Stimulated activated naive CD8-positive, alpha-beta T cell treated with anti-CD3 and anti-CD28 coated beads, Interleukin-15, amount 100 ng/mL, for 72 hours (primary cell): ENCODE measurements at regions not wholly inside any gene's neighbourhood (a gene's known extent, or its start where the extent isn't known, plus 50 kb on each side); places are given as distances from the start of the nearest gene placed in this dataset.
"Not testable (repeated sequence)": the region's sequence is repeated elsewhere in the genome, so short reads cannot be mapped to it uniquely, and the experiment has no call there.

Source experiments
- ATAC-seq: fragments of 150-1000 bp; cut with Tn5 transposase; 2 replicates; pipeline ENCODE4 v1.10.0; 2021; ENCODE audit warnings: mild to moderate bottlenecking, moderate library complexity
- DNase-seq, 2 donors: peaks; one replicate each; pipeline ENCODE4 v3.0.0; 2021 to 2022
- H3K27ac Mint-ChIP-seq, 2 donors: one replicate each; pipeline ENCODE4 v1.8.0; 2022; ENCODE audit warnings: mild to moderate bottlenecking in 2 of 2, mixed read lengths in 2 of 2, moderate library complexity in 2 of 2
- H3K27me3 Mint-ChIP-seq: one replicate; pipeline ENCODE4 v1.8.0; 2022; ENCODE audit warnings: mixed read lengths
- H3K4me1 Mint-ChIP-seq: one replicate; pipeline ENCODE4 v1.8.0; 2022; ENCODE audit warnings: mild to moderate bottlenecking, mixed read lengths
- H3K4me3 Mint-ChIP-seq, 2 donors: one replicate each; pipeline ENCODE4 v1.8.0; 2022; ENCODE audit warnings: mild to moderate bottlenecking in 2 of 2, mixed read lengths in 2 of 2, moderate library complexity in 1 of 2
- H3K9me3 Mint-ChIP-seq, 2 donors: one replicate each; pipeline ENCODE4 v1.8.0; 2022; ENCODE audit warnings: mixed read lengths in 2 of 2

DNA sequence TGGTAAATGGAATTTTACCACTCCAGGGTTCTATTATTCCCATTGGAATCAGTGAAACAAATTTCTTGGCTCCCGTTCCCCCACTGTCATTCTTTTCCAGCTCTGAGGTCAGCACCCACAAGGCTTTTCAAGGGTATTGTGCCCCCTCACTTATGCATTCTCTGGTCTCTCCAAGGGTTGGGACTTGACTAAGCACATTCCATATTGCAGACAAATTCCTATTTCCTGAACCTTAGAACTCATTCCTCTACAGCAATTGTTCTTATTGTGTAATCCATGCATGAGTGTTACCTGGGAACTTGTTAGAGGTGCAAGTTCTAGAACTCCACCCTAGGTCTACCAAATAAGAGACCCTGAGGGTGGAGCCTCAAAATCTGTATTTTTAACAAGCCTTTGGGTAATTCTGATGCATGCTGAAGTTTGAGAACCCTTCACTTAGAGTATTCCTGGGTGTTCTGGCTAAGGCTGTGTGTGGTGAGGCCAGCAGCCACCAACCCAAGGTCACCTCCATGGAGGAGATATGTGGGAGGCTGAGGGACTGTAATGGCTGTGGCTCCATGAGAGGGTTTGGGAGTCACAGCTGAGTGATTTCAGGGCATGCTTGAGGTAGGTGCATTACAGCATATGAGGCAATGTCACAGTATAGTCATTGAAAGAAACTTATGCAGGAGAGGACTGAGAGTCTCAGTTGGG, 150.9 kb downstream of the TTC6 start:
- peaks cover 0 to 6% of the 10 kb centered on the region in 2 donors for H3K9me3 Mint-ChIP-seq
- ATAC-seq (no peak), DNase-seq (no peak)
- no peak overlapping the region for H3K27ac Mint-ChIP-seq
- no peaks in the 10 kb centered on the region for H3K27me3 Mint-ChIP-seq
- H3K4me1 Mint-ChIP-seq = no peaks in the 10 kb centered on the region
- H3K4me3 Mint-ChIP-seq = no peak overlapping the region

DNA sequence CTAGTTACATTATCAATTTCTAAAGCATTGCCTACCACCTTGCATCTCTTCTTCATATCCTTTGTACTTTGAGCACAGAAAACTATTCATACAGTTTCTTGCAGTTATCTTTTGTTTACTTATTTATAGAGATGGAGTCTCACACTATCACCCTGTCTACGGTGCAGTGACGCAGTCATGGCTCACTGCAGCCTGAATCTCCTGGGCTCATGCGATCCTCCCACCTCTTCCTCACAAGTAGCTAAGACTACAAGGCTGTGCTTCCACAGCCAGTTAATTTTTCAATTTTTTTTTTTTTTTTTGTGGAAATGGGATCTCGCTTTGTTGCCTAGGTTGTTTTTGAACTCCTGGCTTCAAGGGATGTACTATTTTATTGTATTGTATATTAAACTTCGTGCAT, 158.0 kb downstream of the TTC6 start:
- Mint-ChIP-seq H3K27ac (no peak overlapping the region), H3K9me3 (peaks cover 10 to 13% of the 10 kb centered on the region in 2 donors), H3K4me3 (no peak overlapping the region), H3K27me3 (no peaks in the 10 kb centered on the region), H3K4me1 (no peaks in the 10 kb centered on the region)
- ATAC-seq (no peak), DNase-seq (no peak)

GRCh38 chr14:37760275-37760674, 164.8 kb downstream of the TTC6 start:
- not testable (repeated sequence) for DNase-seq, H3K27me3 Mint-ChIP-seq, H3K4me1 Mint-ChIP-seq, H3K4me3 Mint-ChIP-seq, ATAC-seq, H3K27ac Mint-ChIP-seq
- H3K9me3 Mint-ChIP-seq = peaks cover 8 to 25% of the 10 kb centered on the region in 2 donors

- DNase-seq (no peak), ATAC-seq (no peak)
- peaks cover 12 to 28% of the 10 kb centered on the region in 2 donors for H3K9me3 Mint-ChIP-seq
- no peak overlapping the region for H3K4me3 Mint-ChIP-seq
- no peak overlapping the region for H3K27ac Mint-ChIP-seq
- no peaks in the 10 kb centered on the region for H3K27me3 Mint-ChIP-seq
- no peaks in the 10 kb centered on the region for H3K4me1 Mint-ChIP-seq
Measured at GRCh38 chr14:37763266-37763665, 167.8 kb downstream of the TTC6 start.

- not testable (repeated sequence) for H3K27me3 Mint-ChIP-seq, H3K27ac Mint-ChIP-seq, H3K4me3 Mint-ChIP-seq, DNase-seq, H3K4me1 Mint-ChIP-seq, ATAC-seq
- peaks cover 5 to 20% of the 10 kb centered on the region in 2 donors for H3K9me3 Mint-ChIP-seq
Measured at GRCh38 chr14:37772283-37772682, 176.9 kb downstream of the TTC6 start.

DNA sequence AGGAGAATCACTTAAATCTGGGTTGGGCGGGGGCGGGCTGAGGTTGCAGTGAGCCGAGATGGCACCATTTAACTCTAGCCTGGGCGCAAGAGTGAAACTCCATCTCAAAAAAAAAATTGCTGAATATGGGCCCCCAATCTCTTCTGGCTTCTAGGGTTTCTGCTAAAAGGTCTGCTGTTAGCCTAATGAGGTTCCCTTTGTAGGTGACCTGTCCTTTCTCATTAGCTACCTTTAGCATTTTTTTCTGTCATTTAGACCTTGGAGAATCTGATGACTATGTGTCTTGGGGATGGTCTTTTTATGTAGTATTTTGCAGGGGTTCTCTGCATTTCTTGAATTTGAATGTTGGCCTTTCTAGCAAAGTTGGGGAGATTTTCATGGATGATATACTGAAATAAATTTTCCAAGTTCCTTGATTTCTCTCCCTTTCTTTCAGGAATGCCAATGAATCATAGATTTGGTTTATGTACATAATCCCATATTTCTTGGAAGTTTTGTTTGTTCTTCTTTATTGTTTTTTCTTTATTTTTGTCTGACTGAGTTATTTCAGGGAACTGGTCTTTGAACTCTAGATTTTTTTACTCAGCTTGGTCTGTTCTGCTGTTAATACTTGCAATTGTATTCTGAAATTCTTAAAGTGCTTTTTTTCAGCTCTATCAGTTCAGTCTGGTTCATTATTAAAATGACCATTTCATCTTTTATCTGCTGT, 181.5 kb downstream of the TTC6 start:
- ATAC-seq (no peak), DNase-seq (no peak)
- H3K4me3 Mint-ChIP-seq = no peak overlapping the region
- no peak overlapping the region for H3K27ac Mint-ChIP-seq
- H3K4me1 Mint-ChIP-seq = no peaks in the 10 kb centered on the region
- H3K9me3 Mint-ChIP-seq = peaks cover 0 to 34% of the 10 kb centered on the region in 2 donors
- no peaks in the 10 kb centered on the region for H3K27me3 Mint-ChIP-seq

DNA sequence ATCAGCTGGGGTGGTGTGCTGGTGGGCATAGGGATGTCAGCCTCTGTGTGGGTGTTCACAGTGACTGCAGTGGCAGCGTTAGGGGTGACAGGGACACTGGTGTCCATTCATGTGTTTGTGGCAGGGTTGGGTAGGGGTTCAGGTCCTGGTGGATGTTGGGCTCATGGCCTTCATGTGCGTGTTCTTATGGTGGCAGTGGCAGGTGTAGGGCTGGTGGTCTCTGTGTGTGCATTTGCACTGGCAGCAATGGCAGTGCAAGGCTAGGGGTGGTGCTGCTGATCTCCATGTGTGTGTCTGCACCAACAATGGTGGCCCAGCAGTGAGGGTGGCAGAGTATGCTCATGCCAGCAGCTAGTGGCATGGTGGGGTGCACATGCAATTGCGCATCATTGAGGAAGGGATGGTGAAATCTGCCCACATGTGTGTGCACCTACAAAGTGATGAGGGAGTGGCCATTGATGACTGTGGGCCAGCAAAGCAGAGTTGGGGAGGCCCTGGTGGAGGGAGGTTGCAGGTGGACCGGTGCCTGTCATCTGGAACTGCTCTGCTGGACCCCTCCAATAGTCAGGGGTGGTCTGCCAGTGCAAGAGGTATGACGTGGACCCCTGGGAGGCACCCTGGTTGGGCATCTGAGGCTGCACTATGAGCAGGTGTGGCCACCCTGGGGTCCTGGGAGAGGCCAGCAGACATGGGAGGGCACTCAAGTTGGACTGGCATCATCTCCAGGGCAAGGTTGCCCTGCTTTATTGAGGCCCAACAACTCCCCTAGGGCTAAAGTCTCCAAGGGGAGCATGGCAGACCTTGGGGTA, 182.9 kb downstream of the TTC6 start:
- Mint-ChIP-seq H3K9me3 (peaks cover 0 to 28% of the 10 kb centered on the region in 2 donors), H3K4me1 (no peaks in the 10 kb centered on the region), H3K27ac (peak overlapping the region in 1 of 2 donors; percentile 27), H3K4me3 (no peak overlapping the region), H3K27me3 (no peaks in the 10 kb centered on the region)
- DNase-seq (no peak), ATAC-seq (no peak)

DNA sequence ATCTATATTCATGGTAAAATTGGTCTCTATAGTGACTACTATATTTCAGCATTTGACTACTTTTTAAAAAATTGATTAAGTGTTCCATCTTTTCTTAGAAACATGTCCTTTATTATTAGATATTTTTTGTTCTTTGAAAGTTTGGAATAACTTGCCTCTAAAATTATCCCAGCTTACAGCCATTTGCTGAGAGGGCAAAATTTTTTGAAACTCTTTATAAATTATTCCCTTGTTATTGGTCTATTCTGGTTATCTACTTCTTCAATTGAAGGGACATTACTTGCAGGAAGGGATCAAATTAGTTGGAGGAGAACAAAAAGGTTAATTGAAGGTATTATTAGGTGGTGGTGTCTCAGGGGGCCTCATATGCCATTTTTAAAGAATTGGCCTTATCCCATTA, 184.1 kb downstream of the TTC6 start:
- Mint-ChIP-seq H3K27ac (no peak overlapping the region), H3K4me3 (no peak overlapping the region), H3K9me3 (peaks cover 0 to 21% of the 10 kb centered on the region in 2 donors), H3K4me1 (no peaks in the 10 kb centered on the region), H3K27me3 (no peaks in the 10 kb centered on the region)
- no peak for DNase-seq
- no peak for ATAC-seq

DNA sequence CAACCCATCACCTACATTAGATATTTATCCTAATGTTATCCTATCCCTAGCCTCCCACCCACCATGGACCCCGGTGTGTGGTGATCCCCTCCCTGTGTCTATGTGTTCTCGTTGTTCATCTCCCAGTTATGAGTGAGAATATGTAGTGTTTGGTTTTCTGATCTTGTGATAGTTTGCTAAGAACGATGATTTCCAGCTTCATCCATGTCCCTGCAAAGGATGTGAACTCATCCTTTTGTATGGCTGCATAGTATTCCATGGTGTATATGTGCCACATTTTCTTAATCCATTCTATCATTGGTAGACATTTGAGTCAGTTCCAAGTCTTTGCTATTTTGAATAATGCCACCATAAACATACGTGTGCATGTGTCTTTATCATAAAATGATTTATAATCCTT, 185.3 kb downstream of the TTC6 start:
- not testable (repeated sequence) for H3K4me1 Mint-ChIP-seq

DNA sequence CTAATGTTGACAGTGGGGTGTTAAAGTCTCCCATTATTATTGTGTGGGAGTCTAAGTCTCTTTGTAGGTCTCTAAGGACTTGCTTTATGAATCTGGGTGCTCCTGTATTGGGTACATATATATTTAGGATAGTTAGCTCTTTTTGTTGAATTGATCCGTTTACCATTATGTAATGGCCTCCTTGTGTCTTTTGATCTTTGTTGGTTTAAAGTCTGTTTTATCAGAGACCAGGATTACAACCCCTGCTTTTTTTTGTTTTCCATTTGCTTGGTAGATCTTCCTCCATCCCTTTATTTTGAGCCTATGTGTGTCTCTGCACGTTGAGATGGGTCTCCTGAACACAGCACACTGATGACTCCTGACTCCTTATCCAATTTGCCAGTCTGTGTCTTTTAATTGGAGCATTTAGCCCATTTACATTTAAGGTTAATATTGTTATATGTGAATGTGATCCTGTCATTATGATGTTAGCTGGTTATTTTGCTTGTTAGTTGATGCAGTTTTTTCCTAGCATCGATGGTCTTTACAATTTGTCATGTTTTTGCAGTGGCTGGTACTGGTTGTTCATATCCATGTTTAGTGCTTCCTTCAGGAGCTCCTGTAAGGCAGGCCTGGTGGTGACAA, 188.9 kb downstream of the TTC6 start:
- ATAC-seq, H3K4me3 Mint-ChIP-seq, H3K9me3 Mint-ChIP-seq, H3K27ac Mint-ChIP-seq, H3K27me3 Mint-ChIP-seq, H3K4me1 Mint-ChIP-seq, DNase-seq: not testable (repeated sequence)

More for the DNA sequence above, 185.3 kb downstream of the TTC6 start:
- not testable (repeated sequence) for ATAC-seq, H3K27me3 Mint-ChIP-seq, H3K4me3 Mint-ChIP-seq, H3K27ac Mint-ChIP-seq, DNase-seq
- peaks cover 0 to 15% of the 10 kb centered on the region in 2 donors for H3K9me3 Mint-ChIP-seq

- not testable (repeated sequence) for H3K9me3 Mint-ChIP-seq, DNase-seq, H3K27ac Mint-ChIP-seq, H3K4me3 Mint-ChIP-seq, ATAC-seq, H3K27me3 Mint-ChIP-seq, H3K4me1 Mint-ChIP-seq
Measured at GRCh38 chr14:37784827-37785223, 189.4 kb downstream of the TTC6 start.

DNA sequence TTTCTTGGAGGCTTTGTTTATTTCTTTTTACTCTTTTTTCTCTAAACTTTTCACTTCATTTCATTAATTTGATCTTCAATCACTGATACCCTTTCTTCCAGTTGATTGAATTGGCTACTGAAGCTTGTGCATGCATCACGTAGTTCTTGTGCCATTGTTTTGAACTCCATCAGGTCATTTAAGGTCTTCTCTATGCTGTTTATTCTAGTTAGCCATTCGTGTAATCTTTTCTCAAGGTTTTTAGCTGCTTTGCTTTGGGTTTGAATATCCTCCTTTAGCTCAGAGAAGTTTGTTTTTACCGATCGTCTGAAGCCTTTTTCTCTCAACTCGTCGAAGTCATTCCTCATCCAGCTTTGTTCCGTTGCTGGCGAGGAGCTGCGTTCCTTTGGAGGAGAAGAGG, 189.9 kb downstream of the TTC6 start:
- H3K4me1 Mint-ChIP-seq, H3K27ac Mint-ChIP-seq, H3K27me3 Mint-ChIP-seq, DNase-seq, ATAC-seq, H3K4me3 Mint-ChIP-seq, H3K9me3 Mint-ChIP-seq: not testable (repeated sequence)

GRCh38 chr14:37786114-37786625, 190.7 kb downstream of the TTC6 start:
- not testable (repeated sequence) for H3K4me1 Mint-ChIP-seq, H3K27ac Mint-ChIP-seq, ATAC-seq, H3K4me3 Mint-ChIP-seq, H3K27me3 Mint-ChIP-seq, H3K9me3 Mint-ChIP-seq, DNase-seq

DNA sequence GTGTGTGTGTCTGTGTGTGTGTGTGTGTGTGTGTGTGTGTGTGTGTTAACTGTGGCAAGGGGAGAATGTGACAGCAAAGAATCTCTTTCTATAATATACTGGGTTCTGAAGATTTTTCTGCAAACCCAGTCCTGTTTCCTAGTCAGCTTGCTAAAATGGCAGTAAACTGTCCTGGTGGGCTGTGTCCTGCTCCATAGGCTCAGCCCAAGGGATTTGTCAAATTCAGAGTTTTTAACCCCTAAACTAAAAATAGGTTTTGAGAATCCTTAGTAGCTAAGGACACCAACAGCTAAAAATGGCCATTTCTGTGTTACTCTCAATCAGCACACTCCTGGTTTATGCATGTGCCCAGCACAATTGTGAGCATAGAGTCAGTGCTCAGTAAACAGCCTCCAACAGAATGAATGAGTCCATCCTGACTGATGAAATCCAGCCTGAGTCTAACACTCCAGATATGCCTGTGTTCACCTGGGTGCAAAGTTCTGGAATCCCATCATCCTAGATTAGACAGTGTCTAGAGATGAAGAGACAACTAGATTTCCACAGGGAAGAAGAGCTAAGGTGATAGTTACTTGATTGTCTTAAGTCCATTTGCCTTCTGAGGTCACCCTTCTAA, 192.6 kb downstream of the TTC6 start:
- no peak for DNase-seq
- H3K4me3 Mint-ChIP-seq = no peak overlapping the region
- H3K27me3 Mint-ChIP-seq = no peaks in the 10 kb centered on the region
- no peak for ATAC-seq
- H3K27ac Mint-ChIP-seq = no peak overlapping the region
- H3K4me1 Mint-ChIP-seq = no peaks in the 10 kb centered on the region
- no peaks in the 10 kb centered on the region for H3K9me3 Mint-ChIP-seq
